Kidney tubule cell (primary cell): ENCODE measurements at regions not wholly inside any gene's neighbourhood (a gene's known extent, or its start where the extent isn't known, plus 50 kb on each side); places are given as distances from the start of the nearest gene placed in this dataset.
"Not testable (repeated sequence)": the region's sequence is repeated elsewhere in the genome, so short reads cannot be mapped to it uniquely, and the experiment has no call there.

Experiments used
- DNase-seq: peaks from one replicate; pipeline ENCODE4 v3.0.0-alpha.2; 2018; ENCODE audit warnings: low spot score

DNA sequence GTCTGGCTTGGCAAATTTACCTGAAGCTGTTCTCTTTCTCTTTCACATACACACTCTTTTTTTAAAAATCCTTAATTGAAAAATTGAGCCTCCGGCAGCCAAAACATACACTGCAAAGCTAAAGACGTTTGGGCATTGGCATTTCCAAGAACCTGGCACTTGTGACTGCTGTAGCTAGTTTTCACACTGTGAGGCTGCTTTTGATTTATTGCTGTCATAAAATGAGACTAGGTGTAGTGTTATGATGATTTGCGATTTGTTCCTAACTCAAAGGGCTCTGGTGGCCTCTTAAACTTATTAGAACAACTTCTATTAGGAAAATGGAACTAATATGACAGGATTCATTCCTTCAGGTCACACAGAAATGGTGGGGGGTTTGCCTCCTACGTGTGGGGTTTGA is 377.1 kb upstream of the FAR2 start:
- no peak for DNase-seq

DNA sequence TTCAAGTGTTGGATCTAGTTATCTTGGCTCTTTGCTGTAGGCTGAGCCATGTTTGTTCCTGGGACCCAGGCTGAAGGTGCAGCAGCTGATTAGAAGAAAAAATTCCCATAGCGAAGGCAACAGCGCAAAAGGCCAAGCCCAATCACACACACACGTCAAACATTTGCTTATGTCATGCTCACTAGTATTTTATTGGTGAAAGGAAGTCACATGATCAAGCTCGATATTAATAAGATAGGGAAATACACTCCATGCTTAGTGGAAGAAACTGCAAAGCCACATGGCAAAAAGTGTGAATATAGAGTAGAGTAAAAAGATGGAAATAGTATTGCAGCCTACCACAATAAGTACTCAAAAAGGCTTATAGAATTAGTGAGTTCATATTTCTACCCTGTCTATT is 373.5 kb upstream of the FAR2 start:
- no peak for DNase-seq

DNA sequence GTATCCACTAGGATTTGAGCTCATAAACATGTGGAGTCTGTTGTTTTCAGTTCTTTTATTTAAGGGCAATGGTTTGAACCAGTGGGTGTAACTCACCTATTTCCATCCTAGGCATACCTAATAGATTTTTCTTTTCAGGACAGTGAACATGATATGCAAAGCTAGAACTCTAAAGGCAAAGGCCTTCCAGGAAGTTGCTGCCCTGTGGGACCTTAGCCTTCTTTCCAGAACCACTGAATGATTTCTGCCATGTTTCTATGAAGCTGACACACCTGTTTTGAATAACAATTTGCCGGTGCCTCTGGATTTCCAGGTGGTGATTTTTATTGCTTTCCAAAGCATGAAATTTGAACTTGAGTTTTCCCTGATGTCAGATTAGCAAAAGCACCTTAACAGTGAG is 372.9 kb upstream of the FAR2 start:
- no peak for DNase-seq

GRCh38 chr12:28776913-28777422 is 372.1 kb upstream of the FAR2 start:
- no peak for DNase-seq

- no peak for DNase-seq
Measured at GRCh38 chr12:28777603-28778365, 371.3 kb upstream of the FAR2 start.

DNA sequence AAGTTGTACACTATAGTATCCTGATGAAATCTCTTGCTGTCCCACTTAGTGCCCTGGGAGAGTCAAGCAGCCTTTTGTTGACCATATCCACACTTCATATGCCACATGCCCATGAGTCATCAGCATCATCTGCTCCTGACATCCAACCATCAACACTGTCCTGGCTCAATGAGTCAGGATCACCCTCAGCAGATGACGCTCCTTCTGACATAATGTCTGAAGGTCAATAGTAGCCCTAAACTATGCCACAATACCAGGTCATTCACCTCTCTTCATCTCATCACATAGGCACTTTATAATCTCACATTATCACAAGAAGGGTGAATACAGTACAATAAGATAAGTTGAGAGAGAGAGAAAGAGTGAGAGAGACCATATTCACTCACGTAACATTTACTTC is 369.0 kb upstream of the FAR2 start:
- DNase-seq = peak; percentile 88

DNA sequence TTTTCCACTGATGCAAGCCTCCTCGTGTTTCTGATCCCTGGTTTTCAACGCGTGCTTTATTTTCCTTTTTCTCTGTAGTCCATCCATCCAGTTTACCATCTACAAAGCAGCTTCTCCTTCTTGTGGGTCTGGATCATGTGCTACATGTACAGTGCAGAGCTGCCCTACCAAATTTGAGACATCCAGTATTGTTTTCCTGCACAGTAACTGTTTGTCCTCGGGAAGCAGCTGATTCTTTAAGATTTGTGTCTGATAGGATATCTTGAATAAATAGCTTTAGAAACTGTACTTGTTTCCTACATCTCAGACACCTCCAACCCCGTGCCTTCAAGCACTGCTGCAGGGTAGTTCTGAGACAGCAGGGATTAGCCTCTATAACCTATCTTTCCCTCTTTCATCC is 368.1 kb upstream of the FAR2 start:
- DNase-seq = no peak

- DNase-seq = peak; percentile 17
Measured at GRCh38 chr12:28781671-28782652, 367.1 kb upstream of the FAR2 start.

- no peak for DNase-seq
Measured at GRCh38 chr12:28782812-28783211, 366.3 kb upstream of the FAR2 start.

DNA sequence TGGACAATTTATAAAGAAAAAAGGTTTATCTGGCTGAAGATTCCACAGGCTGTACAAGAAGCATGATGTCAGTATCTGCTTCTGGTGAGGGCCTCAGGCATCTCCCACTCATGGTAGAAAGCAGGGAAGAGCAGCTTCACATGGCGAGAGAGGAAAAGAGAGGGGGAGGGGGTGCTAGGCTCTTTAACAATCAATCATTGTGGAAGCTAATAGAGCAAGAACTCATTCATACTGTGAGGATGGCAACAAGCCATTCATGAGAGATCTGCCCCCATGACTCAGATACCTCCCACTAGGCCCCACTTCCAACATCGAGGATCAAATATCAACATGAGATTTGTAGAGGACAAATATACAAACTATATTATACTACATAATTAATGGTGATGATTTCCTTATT is 361.9 kb upstream of the FAR2 start:
- no peak for DNase-seq

GRCh38 chr12:28788256-28788655 is 360.8 kb upstream of the FAR2 start:
- DNase-seq = not testable (repeated sequence)

DNA sequence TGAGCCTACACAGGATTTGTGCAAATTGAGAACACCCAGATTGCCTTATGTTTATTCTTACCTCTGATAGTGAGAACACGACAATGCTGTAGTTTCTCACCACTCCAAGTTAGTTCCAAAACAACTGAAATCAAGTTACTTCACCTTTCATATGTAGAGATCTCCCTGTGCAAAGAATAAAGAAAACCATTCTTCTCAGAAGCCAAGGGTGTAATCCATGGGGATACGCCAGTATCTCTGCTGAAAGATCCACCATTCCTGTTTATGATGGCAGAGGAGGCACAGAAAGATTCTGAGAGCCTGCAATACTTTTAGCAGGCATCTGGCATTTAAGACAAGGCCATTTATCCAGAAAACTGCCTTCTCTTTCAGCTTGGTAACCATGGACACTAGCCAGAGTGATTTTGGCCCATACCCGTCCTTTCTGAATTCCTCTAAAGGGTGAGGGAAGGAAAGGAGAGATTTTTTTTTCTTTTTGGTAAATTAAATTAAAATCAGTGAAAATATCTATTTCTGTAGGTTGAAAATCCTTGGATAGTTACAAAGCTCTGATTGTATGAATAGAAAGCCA is 355.4 kb upstream of the FAR2 start:
- DNase-seq = no peak

- DNase-seq = no peak
Measured at GRCh38 chr12:28794211-28794610, 354.9 kb upstream of the FAR2 start.

GRCh38 chr12:28794786-28795185 is 354.3 kb upstream of the FAR2 start:
- DNase-seq = no peak

DNA sequence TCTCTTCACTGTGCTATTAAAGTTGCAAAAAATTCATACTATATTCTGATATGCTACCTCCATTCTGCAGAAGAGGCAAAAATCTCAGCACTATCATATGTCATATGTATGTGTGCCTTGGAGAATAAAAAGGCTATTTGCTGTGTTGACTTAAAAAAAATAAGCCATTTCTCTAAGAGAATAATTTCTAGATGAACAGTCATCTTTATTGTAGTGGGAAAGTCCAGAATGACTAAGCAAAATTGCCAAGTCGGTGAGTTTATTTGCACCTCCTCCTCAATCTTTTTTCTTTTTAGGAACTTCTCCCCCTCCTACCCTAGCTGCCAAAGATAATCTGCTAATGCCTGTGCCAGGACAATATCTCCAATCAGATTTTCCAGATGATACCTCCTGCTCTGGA is 353.8 kb upstream of the FAR2 start:
- DNase-seq = peak; percentile 39

DNA sequence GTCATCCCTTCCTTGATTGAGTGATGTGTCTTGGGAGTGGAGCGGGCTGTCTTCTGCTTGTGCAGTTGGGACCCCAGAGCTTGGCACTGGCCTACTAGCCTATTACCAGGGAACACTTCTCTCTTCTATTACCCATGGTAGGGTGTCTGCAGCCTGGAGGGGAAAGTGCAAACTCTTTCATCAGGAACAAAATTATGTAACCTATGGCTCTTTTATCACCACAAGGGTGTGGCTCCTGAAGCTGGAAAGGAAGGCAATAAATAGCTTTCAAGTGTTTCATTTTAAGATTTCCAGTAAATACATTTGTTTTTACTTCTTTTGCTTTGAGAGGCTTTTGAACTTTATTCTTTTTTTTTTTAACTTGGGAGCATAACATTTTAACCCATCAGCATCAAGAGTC is 349.7 kb upstream of the FAR2 start:
- no peak for DNase-seq

DNA sequence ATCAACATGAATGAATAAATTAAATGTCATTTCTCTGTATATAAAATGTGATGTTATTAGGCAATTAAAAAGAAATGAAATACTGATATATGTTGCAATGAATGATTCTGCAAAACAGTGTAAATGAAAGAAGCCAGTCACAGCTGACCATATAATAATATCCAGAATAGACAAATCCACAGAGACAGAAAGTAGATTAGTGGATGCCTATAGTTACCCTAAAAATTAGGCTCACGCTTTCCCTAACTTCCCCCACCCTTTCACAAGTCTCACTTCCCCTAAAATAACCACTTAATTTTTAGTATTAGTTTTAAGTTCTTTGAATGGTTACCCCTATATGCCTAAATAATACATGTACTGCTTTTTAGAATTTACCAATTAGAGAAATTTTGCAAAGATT is 348.9 kb upstream of the FAR2 start:
- DNase-seq = no peak

DNA sequence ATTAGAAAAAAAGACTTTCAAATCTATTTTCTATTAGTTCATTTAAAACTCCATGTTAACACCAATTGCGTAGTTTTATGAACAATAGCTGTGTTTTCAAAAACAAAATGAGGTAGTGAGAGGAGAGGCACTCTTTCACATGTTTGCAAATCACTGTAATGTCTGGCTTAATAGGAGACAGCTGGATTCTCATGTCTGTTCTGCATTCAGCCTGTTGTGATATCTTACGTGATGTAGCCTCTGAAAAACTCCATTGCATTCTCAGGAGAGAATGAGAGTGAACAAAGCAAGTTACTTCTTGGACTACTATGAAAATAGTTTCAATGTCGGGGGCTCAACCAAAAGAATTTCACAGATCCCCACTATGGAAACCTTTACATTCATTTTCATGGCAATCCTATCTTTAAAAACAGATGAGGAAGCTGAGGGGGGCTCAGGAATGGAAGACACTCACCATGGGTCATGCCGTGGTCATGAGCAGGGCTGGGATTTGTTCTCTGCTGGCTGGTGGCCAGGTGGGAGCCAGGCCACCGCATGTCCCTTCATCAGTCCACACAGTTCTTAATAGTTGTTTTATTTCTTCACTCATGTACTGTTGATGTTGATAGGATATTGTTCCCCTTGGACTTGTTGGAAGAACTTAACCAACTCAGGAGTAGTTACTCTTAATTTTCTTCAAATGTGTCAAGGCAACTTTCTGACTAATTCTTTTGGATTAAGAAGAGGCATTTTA is 346.2 kb upstream of the FAR2 start:
- DNase-seq = no peak

DNA sequence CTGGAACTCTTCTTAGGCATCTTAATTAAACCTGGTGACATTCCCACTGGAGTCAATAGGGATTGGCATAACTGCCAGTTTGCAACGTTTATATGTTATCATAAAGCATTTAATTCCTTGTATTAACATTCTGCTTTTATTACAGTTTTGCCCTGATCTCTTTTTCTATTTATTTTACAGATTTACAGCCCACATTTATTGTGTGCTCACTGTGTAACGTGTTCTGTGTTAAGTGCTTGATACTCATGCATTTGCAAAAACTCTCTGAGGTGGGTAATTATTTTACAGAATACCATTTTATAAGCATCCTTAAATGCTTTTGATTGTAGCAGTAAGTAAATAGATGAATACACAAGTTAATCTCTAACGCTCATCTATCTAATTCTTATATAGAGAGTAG is 341.5 kb upstream of the FAR2 start:
- DNase-seq = no peak

DNA sequence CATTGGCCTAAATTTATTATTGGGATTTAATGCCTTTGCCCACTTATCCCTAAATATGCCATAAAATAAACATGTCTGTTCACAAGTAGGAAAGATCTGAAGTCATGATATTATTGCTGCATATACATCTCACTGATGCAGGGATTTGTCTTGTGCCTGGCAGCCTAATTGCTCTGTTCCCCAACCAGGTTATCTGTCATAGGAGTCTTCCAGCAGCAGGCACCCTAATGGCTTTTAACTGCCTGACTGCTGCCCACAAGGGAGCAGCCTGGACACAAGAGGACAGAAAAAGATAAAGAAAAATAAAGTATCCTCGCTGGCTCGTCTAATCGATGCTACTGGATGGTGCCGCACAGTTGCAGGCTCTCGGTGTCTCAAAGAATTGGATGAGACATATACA is 337.6 kb upstream of the FAR2 start:
- DNase-seq = no peak

DNA sequence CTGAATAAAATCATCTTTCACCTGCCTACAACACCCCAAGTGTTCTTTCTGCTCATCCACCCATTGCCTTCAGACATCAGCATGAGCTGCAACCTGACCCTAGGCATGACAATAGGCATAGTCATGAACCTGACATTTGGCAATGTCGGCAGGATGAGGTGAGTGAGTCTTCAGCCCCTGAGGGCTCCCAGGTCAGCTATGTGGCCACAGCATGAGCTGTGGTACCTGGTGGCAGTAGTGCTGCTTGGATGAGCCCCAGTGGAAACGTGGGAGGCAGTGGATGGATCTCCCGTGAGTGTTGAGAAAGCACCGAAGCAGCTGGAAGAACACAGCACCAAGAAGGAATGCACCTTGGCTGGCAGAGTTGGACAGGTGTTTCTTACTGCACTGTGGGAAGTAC is 334.8 kb upstream of the FAR2 start:
- DNase-seq = peak; percentile 9

- DNase-seq = no peak
Measured at GRCh38 chr12:28817524-28817923, 331.6 kb upstream of the FAR2 start.
